Left lung (tissue), 4 donors: ENCODE measurements at regions not wholly inside any gene's neighbourhood (a gene's known extent, or its start where the extent isn't known, plus 50 kb on each side); places are given as distances from the start of the nearest gene placed in this dataset.

Experiments
- ATAC-seq: fragments of 200-7000 bp; cut with Tn5 transposase; one replicate; pipeline ENCODE4 v1.9.1; 2020; ENCODE audit warnings: moderate library complexity
- DNase-seq, 4 donors: peaks; one replicate each; pipeline ENCODE4 v3.0.0-alpha.2; 2013 to 2020
- H3K27ac ChIP-seq, 2 donors: fragments of 200-600 bp; sonication (generic) in 1 of 2; one replicate each; pipeline versions ENCODE4 v1.5.0 to v1.8.0; 2020 to 2021
- H3K27me3 ChIP-seq, 2 donors: fragments of 200-600 bp; sonication (generic) in 1 of 2; one replicate each; pipeline versions ENCODE4 v1.5.0 to v1.8.0; 2020 to 2021
- H3K36me3 ChIP-seq, 2 donors: fragments of 200-600 bp; sonication (generic) in 1 of 2; one replicate each; pipeline versions ENCODE4 v1.5.0 to v1.8.0; 2020 to 2021
- H3K4me1 ChIP-seq, 2 donors: fragments of 200-600 bp; one replicate each; pipeline ENCODE4 v1.8.0; 2021
- H3K4me3 ChIP-seq, 2 donors: fragments of 200-600 bp; sonication (generic) in 1 of 2; one replicate each; pipeline versions ENCODE4 v1.5.0 to v1.8.0; 2020 to 2021; ENCODE audit warnings: mild to moderate bottlenecking in 1 of 2
- H3K9me3 ChIP-seq, 2 donors: fragments of 200-600 bp; sonication (generic) in 1 of 2; one replicate each; pipeline versions ENCODE4 v1.5.0 to v1.8.0; 2020 to 2021
- CTCF ChIP-seq, 2 donors: fragments of 200-600 bp; sonication (generic) in 1 of 2; IDR thresholded peaks; one replicate each; pipeline versions ENCODE4 v1.5.0 to v1.8.0; 2021; ENCODE audit warnings: antibody characterized with exemption in 2 of 2
- intact Hi-C, 2 donors: fragments of 100-400 bp; cut with DNase I; formaldehyde crosslinking; loops; one replicate each; pipeline versions ENCODE4 v1.11.2 to v1.14.2; 2022
- donor health status: DM: no; HTN: yes; CAD: no.
- donor health status: DM: no; HTN: no; CAD: no.

- Histone ChIP-seq H3K4me3 (no peak overlapping the region), H3K27me3 (no peaks in the 10 kb centered on the region), H3K27ac (peak overlapping the region in 1 of 2 donors; percentile 74), H3K36me3 (no peaks in the 10 kb centered on the region), H3K9me3 (no peaks in the 10 kb centered on the region), H3K4me1 (peaks cover 34 to 67% of the 10 kb centered on the region in 2 donors)
- ATAC-seq (no peak), DNase-seq (peak in 2 of 4 donors; percentile 31 to 54)
- TF ChIP-seq CTCF (IDR thresholded peaks at IDR 0.05) = no peak
- intact Hi-C loops = no loop called here
Measured at GRCh38 chr17:77317091-77317750, 176.5 kb downstream of the SEC14L1 start.

- peak overlapping the region in 1 of 2 donors; percentile 89 for H3K27ac ChIP-seq
- H3K9me3 ChIP-seq = no peaks in the 10 kb centered on the region
- no peak overlapping the region for H3K4me3 ChIP-seq
- intact Hi-C loops = no loop called here
- TF ChIP-seq CTCF (IDR thresholded peaks at IDR 0.05) = no peak
- H3K36me3 ChIP-seq = no peaks in the 10 kb centered on the region
- no peaks in the 10 kb centered on the region for H3K27me3 ChIP-seq
- DNase-seq (peak in 1 of 4 donors; percentile 24), ATAC-seq (no peak)
- peaks cover 42 to 75% of the 10 kb centered on the region in 2 donors for H3K4me1 ChIP-seq
Measured at GRCh38 chr17:77318021-77318420, 177.3 kb downstream of the SEC14L1 start.

- Histone ChIP-seq H3K4me1 (peaks cover 49 to 82% of the 10 kb centered on the region in 2 donors), H3K36me3 (no peaks in the 10 kb centered on the region), H3K27me3 (no peaks in the 10 kb centered on the region), H3K27ac (peak overlapping the region; percentile 89 to 93), H3K9me3 (no peaks in the 10 kb centered on the region), H3K4me3 (peak overlapping the region in 1 of 2 donors; percentile 69)
- intact Hi-C loops = no loop called here
- ATAC-seq (peak; percentile 3), DNase-seq (peak in 2 of 4 donors; percentile 47 to 82)
- no peak for TF ChIP-seq CTCF (IDR thresholded peaks at IDR 0.05)
Measured at GRCh38 chr17:77318491-77319210, 177.9 kb downstream of the SEC14L1 start.

GRCh38 chr17:77319211-77320043 lies 178.7 kb downstream of the SEC14L1 start:
- no peaks in the 10 kb centered on the region for H3K36me3 ChIP-seq
- no peaks in the 10 kb centered on the region for H3K27me3 ChIP-seq
- peaks cover 56 to 89% of the 10 kb centered on the region in 2 donors for H3K4me1 ChIP-seq
- intact Hi-C loops = loop anchor here in 1 of 2 donors (10.0 kb wide), 1 partner anchor 105 kb away; no protein-coding TSS in a partner anchor
- no peaks in the 10 kb centered on the region for H3K9me3 ChIP-seq
- peak overlapping the region; percentile 89 to 93 for H3K27ac ChIP-seq
- peak overlapping the region; percentile 43 to 69 for H3K4me3 ChIP-seq
- TF ChIP-seq CTCF (IDR thresholded peaks at IDR 0.05) = no peak
- ATAC-seq = peak; percentile 75
- peak in 3 of 4 donors; percentile 65 to 94 (median 92) for DNase-seq
